ENCODE measurements at regions not wholly inside any gene's neighbourhood (a gene's known extent, or its start where the extent isn't known, plus 50 kb on each side); places are given as distances from the start of the nearest gene placed in this dataset.

DNA sequence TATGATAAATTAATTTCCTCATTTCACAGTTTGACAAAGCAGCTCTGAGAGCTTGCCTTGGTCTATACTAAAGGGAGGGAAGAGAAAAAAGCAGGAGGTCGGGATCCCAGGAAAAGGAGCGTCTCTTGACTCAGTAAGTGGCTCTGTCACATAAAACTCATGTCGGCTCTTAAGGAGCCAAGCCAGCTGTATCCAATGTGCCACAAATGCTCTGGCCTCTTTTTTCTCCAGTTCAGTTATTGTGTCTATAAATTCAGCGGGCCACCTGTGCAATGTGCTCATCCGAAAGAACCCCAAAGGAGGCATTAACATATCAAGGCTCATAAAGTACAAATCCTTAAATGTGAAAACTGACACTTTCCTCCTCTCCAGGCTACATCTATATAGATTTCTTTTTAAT, 337.7 kb upstream of the FAM241A start:
- TF ChIP-seq, protein P1, sequence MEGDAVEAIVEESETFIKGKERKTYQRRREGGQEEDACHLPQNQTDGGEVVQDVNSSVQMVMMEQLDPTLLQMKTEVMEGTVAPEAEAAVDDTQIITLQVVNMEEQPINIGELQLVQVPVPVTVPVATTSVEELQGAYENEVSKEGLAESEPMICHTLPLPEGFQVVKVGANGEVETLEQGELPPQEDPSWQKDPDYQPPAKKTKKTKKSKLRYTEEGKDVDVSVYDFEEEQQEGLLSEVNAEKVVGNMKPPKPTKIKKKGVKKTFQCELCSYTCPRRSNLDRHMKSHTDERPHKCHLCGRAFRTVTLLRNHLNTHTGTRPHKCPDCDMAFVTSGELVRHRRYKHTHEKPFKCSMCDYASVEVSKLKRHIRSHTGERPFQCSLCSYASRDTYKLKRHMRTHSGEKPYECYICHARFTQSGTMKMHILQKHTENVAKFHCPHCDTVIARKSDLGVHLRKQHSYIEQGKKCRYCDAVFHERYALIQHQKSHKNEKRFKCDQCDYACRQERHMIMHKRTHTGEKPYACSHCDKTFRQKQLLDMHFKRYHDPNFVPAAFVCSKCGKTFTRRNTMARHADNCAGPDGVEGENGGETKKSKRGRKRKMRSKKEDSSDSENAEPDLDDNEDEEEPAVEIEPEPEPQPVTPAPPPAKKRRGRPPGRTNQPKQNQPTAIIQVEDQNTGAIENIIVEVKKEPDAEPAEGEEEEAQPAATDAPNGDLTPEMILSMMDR (conservative IDR thresholded peaks at IDR 0.05 in 1 of 2, IDR thresholded peaks at IDR 0.05 in 1 of 2; ENCODE audit: extremely low read depth in 1 of 2, insufficient read depth in 1 of 2, low read depth in 1 of 2, low read length in 2 of 2), result no peak
- no peak for TF ChIP-seq EZH2 (IDR thresholded peaks at IDR 0.05; ENCODE audit: borderline replicate concordance, low read length)

Measured in mammary epithelial cell (primary cell).